CD4-positive, alpha-beta memory T cell (primary cell): ENCODE measurements at regions not wholly inside any gene's neighbourhood (a gene's known extent, or its start where the extent isn't known, plus 50 kb on each side); places are given as distances from the start of the nearest gene placed in this dataset.

Source experiments
- CTCF ChIA-PET: fragments of 350-600 bp; sonication (Branson Sonifier 250); formaldehyde crosslinking; loops from one replicate; lab custom pipeline; 2021; ENCODE audit warnings: inconsistent platforms; ENCODE audit not compliant: partially characterized antibody; lab: Charles Lee
- POLR2A ChIA-PET: fragments of 350-600 bp; sonication (Branson Sonifier 250); formaldehyde crosslinking; loops from one replicate; lab custom pipeline; 2021; ENCODE audit not compliant: partially characterized antibody; lab: Charles Lee
- DNase-seq, 5 donors: peaks; one replicate each; pipeline versions ENCODE4 v3.0.0 to v3.0.0-alpha.2; 2020 to 2022; ENCODE audit warnings: mixed read lengths in 1 of 5
- H3K27ac ChIP-seq: one replicate; pipeline ENCODE4 v1.7.0; 2013; ENCODE audit warnings: low read depth, low read length
- H3K27me3 ChIP-seq: 2 replicates; pipeline ENCODE4 v1.7.0; 2013; ENCODE audit warnings: mild to moderate bottlenecking, low read length, moderate library complexity; ENCODE audit not compliant: insufficient read depth
- H3K36me3 ChIP-seq: 2 replicates; pipeline ENCODE4 v1.7.0; 2013; ENCODE audit warnings: mild to moderate bottlenecking, low read length, moderate library complexity; ENCODE audit not compliant: insufficient read depth
- H3K4me1 ChIP-seq: 2 replicates; pipeline ENCODE4 v1.7.0; 2013; ENCODE audit warnings: mild to moderate bottlenecking, low read length, moderate library complexity; ENCODE audit not compliant: insufficient read depth
- H3K4me3 ChIP-seq, 2 donors: one replicate each; pipeline ENCODE4 v1.7.0; 2013; ENCODE audit warnings: low read length in 2 of 2, mild to moderate bottlenecking in 1 of 2
- H3K9me3 ChIP-seq, 2 donors: one replicate each; pipeline ENCODE4 v1.7.0; 2013; ENCODE audit warnings: low read length in 2 of 2, control low read depth in 1 of 2; ENCODE audit not compliant: control insufficient read depth in 1 of 2
- H3K27ac Mint-ChIP-seq, 7 donors: one replicate each; pipeline ENCODE4 v1.8.0; 2020 to 2021; ENCODE audit warnings: mixed read lengths in 7 of 7, mild to moderate bottlenecking in 6 of 7, inconsistent platforms in 3 of 7, moderate library complexity in 3 of 7
- H3K27me3 Mint-ChIP-seq, 2 donors: one replicate each; pipeline ENCODE4 v1.8.0; 2020 to 2021; ENCODE audit warnings: mixed read lengths in 2 of 2
- H3K36me3 Mint-ChIP-seq, 2 donors: one replicate each; pipeline ENCODE4 v1.8.0; 2020 to 2021; ENCODE audit warnings: mixed read lengths in 2 of 2, inconsistent platforms in 1 of 2, mild to moderate bottlenecking in 1 of 2
- H3K4me1 Mint-ChIP-seq, 4 donors: one replicate each; pipeline ENCODE4 v1.8.0; 2020 to 2021; ENCODE audit warnings: mixed read lengths in 4 of 4, mild to moderate bottlenecking in 1 of 4
- H3K4me3 Mint-ChIP-seq, 8 donors: one replicate each; pipeline ENCODE4 v1.8.0; 2020 to 2021; ENCODE audit warnings: mixed read lengths in 8 of 8, mild to moderate bottlenecking in 7 of 8, moderate library complexity in 6 of 8, inconsistent platforms in 3 of 8
- H3K9me3 Mint-ChIP-seq, 8 donors: one replicate each; pipeline ENCODE4 v1.8.0; 2020 to 2021; ENCODE audit warnings: mixed read lengths in 8 of 8, mild to moderate bottlenecking in 5 of 8, inconsistent platforms in 3 of 8, moderate library complexity in 1 of 8
- intact Hi-C: fragments of 100-400 bp; cut with micrococcal nuclease; formaldehyde crosslinking; loops from one replicate; pipeline ENCODE4 v1.15.1; 2023

- no peaks in the 10 kb centered on the region for H3K4me1 ChIP-seq
- no peak for DNase-seq
- Mint-ChIP-seq H3K9me3 (peaks cover 0 to 7% (median 2%) of the 10 kb centered on the region in 8 donors), H3K27me3 (no peaks in the 10 kb centered on the region), H3K4me1 (no peaks in the 10 kb centered on the region), H3K36me3 (no peaks in the 10 kb centered on the region), H3K27ac (no peak overlapping the region), H3K4me3 (no peak overlapping the region)
- intact Hi-C loops, result no loop called here
- ChIA-PET CTCF (no interaction called here), POLR2A (no interaction called here)
- H3K27ac ChIP-seq, result no peak overlapping the region
- H3K27me3 ChIP-seq, result no peaks in the 10 kb centered on the region
- H3K9me3 ChIP-seq, result no peaks in the 10 kb centered on the region
- H3K4me3 ChIP-seq, result no peak overlapping the region
- H3K36me3 ChIP-seq, result no peaks in the 10 kb centered on the region
Measured at GRCh38 chr12:59031313-59031712, 111.0 kb upstream of the LRIG3 start.

GRCh38 chr12:59030415-59030814 lies 110.1 kb upstream of the LRIG3 start:
- Mint-ChIP-seq H3K4me3 (no peak overlapping the region), H3K36me3 (no peaks in the 10 kb centered on the region), H3K27ac (no peak overlapping the region), H3K9me3 (peaks cover 0 to 7% (median 2%) of the 10 kb centered on the region in 8 donors), H3K27me3 (no peaks in the 10 kb centered on the region), H3K4me1 (no peaks in the 10 kb centered on the region)
- Histone ChIP-seq H3K4me3 (no peak overlapping the region), H3K27ac (no peak overlapping the region), H3K36me3 (no peaks in the 10 kb centered on the region), H3K4me1 (no peaks in the 10 kb centered on the region), H3K27me3 (no peaks in the 10 kb centered on the region), H3K9me3 (no peaks in the 10 kb centered on the region)
- ChIA-PET CTCF (no interaction called here), POLR2A (no interaction called here)
- DNase-seq, result no peak
- intact Hi-C loops, result no loop called here

- Mint-ChIP-seq H3K9me3 (peaks cover 0 to 7% (median 0%) of the 10 kb centered on the region in 8 donors), H3K36me3 (no peaks in the 10 kb centered on the region), H3K27ac (no peak overlapping the region), H3K4me1 (no peaks in the 10 kb centered on the region), H3K27me3 (no peaks in the 10 kb centered on the region), H3K4me3 (no peak overlapping the region)
- Histone ChIP-seq H3K36me3 (no peaks in the 10 kb centered on the region), H3K4me1 (no peaks in the 10 kb centered on the region), H3K9me3 (no peaks in the 10 kb centered on the region), H3K27me3 (no peaks in the 10 kb centered on the region), H3K4me3 (no peak overlapping the region), H3K27ac (no peak overlapping the region)
- ChIA-PET CTCF (no interaction called here), POLR2A (no interaction called here)
- intact Hi-C loops, result no loop called here
- no peak for DNase-seq
Measured at GRCh38 chr12:59027199-59027598, 106.9 kb upstream of the LRIG3 start.

- Histone ChIP-seq H3K27me3 (no peaks in the 10 kb centered on the region), H3K9me3 (no peaks in the 10 kb centered on the region), H3K36me3 (no peaks in the 10 kb centered on the region), H3K27ac (no peak overlapping the region), H3K4me3 (no peak overlapping the region), H3K4me1 (no peaks in the 10 kb centered on the region)
- CTCF ChIA-PET, result interaction anchor here (0.6 kb wide), 1 partner anchor 51 kb away, joined by 3 read pairs; no protein-coding TSS in a partner anchor
- intact Hi-C loops, result no loop called here
- DNase-seq, result no peak
- Mint-ChIP-seq H3K4me1 (no peaks in the 10 kb centered on the region), H3K4me3 (no peak overlapping the region), H3K36me3 (no peaks in the 10 kb centered on the region), H3K27me3 (no peaks in the 10 kb centered on the region), H3K27ac (no peak overlapping the region), H3K9me3 (peaks cover 0 to 6% (median 0%) of the 10 kb centered on the region in 8 donors)
- POLR2A ChIA-PET, result no interaction called here
Measured at GRCh38 chr12:59023861-59024424, 103.6 kb upstream of the LRIG3 start.

GRCh38 chr12:59020073-59020946 lies 100.0 kb upstream of the LRIG3 start:
- H3K27ac Mint-ChIP-seq, result no peak overlapping the region
- Histone ChIP-seq H3K9me3 (no peaks in the 10 kb centered on the region), H3K4me1 (no peaks in the 10 kb centered on the region), H3K36me3 (no peaks in the 10 kb centered on the region), H3K27ac (no peak overlapping the region), H3K27me3 (no peaks in the 10 kb centered on the region), H3K4me3 (no peak overlapping the region)
- H3K36me3 Mint-ChIP-seq, result no peaks in the 10 kb centered on the region
- ChIA-PET POLR2A (no interaction called here), CTCF (no interaction called here)
- intact Hi-C loops, result no loop called here
- peaks cover 0 to 4% (median 0%) of the 10 kb centered on the region in 8 donors for H3K9me3 Mint-ChIP-seq
- no peaks in the 10 kb centered on the region for H3K4me1 Mint-ChIP-seq
- DNase-seq, result no peak
- H3K27me3 Mint-ChIP-seq, result no peaks in the 10 kb centered on the region
- no peak overlapping the region for H3K4me3 Mint-ChIP-seq

- no peaks in the 10 kb centered on the region for H3K27me3 ChIP-seq
- Mint-ChIP-seq H3K27me3 (no peaks in the 10 kb centered on the region), H3K9me3 (no peaks in the 10 kb centered on the region), H3K36me3 (no peaks in the 10 kb centered on the region), H3K4me1 (no peaks in the 10 kb centered on the region), H3K4me3 (no peak overlapping the region), H3K27ac (no peak overlapping the region)
- H3K9me3 ChIP-seq, result no peaks in the 10 kb centered on the region
- intact Hi-C loops, result no loop called here
- POLR2A ChIA-PET, result interaction anchor here (0.7 kb wide), 1 partner anchor 72 kb away, joined by 3 read pairs; no protein-coding TSS in a partner anchor
- H3K36me3 ChIP-seq, result no peaks in the 10 kb centered on the region
- H3K4me1 ChIP-seq, result no peaks in the 10 kb centered on the region
- CTCF ChIA-PET, result no interaction called here
- DNase-seq, result no peak
- no peak overlapping the region for H3K4me3 ChIP-seq
- H3K27ac ChIP-seq, result no peak overlapping the region
Measured at GRCh38 chr12:59014885-59015284, 94.6 kb upstream of the LRIG3 start.

GRCh38 chr12:59010941-59011340 lies 90.6 kb upstream of the LRIG3 start:
- no peak for DNase-seq
- no peaks in the 10 kb centered on the region for H3K9me3 ChIP-seq
- ChIA-PET POLR2A (no interaction called here), CTCF (no interaction called here)
- H3K36me3 Mint-ChIP-seq, result no peaks in the 10 kb centered on the region
- H3K4me1 Mint-ChIP-seq, result no peaks in the 10 kb centered on the region
- no peak overlapping the region for H3K27ac ChIP-seq
- no peaks in the 10 kb centered on the region for H3K36me3 ChIP-seq
- H3K27me3 ChIP-seq, result no peaks in the 10 kb centered on the region
- no peak overlapping the region for H3K4me3 ChIP-seq
- intact Hi-C loops, result no loop called here
- no peak overlapping the region for H3K27ac Mint-ChIP-seq
- peaks cover 0 to 3% (median 0%) of the 10 kb centered on the region in 8 donors for H3K9me3 Mint-ChIP-seq
- H3K4me1 ChIP-seq, result no peaks in the 10 kb centered on the region
- H3K4me3 Mint-ChIP-seq, result no peak overlapping the region
- H3K27me3 Mint-ChIP-seq, result no peaks in the 10 kb centered on the region
